ENCODE measurements at regions not wholly inside any gene's neighbourhood (a gene's known extent, or its start where the extent isn't known, plus 50 kb on each side); places are given as distances from the start of the nearest gene placed in this dataset.

- TF ChIP-seq, protein P1, sequence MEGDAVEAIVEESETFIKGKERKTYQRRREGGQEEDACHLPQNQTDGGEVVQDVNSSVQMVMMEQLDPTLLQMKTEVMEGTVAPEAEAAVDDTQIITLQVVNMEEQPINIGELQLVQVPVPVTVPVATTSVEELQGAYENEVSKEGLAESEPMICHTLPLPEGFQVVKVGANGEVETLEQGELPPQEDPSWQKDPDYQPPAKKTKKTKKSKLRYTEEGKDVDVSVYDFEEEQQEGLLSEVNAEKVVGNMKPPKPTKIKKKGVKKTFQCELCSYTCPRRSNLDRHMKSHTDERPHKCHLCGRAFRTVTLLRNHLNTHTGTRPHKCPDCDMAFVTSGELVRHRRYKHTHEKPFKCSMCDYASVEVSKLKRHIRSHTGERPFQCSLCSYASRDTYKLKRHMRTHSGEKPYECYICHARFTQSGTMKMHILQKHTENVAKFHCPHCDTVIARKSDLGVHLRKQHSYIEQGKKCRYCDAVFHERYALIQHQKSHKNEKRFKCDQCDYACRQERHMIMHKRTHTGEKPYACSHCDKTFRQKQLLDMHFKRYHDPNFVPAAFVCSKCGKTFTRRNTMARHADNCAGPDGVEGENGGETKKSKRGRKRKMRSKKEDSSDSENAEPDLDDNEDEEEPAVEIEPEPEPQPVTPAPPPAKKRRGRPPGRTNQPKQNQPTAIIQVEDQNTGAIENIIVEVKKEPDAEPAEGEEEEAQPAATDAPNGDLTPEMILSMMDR (IDR thresholded peaks at IDR 0.05) = no peak
- no peak for TF ChIP-seq POLR2A (IDR thresholded peaks at IDR 0.05)
These were observed 290.9 kb downstream of the DNAJB9 start for GRCh38 chr7:108860615-108861014.

Data from body of pancreas (tissue), 4 donors.